ENCODE measurements at regions not wholly inside any gene's neighbourhood (a gene's known extent, or its start where the extent isn't known, plus 50 kb on each side); places are given as distances from the start of the nearest gene placed in this dataset.

DNA sequence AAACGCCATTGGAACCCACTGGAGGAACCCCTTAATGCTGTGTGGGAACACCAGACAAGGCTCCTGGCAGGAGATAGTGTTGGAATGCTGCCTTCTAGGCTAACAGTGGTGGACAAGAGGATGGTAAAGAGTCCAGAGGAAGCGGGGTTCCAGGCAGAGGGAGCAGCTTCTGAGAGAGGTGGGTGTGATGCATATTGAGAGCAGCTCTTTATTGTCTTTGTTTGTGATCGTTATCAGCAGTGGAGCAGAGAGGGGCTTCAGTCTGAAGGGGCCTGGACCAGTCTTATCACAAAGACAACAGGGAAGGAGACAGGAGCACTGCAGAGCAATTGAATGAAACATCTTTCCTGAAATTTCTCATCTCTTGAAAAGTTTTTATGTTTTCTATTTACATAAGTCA, 106.8 kb upstream of the PLET1 start:
- TF ChIP-seq, protein P1, sequence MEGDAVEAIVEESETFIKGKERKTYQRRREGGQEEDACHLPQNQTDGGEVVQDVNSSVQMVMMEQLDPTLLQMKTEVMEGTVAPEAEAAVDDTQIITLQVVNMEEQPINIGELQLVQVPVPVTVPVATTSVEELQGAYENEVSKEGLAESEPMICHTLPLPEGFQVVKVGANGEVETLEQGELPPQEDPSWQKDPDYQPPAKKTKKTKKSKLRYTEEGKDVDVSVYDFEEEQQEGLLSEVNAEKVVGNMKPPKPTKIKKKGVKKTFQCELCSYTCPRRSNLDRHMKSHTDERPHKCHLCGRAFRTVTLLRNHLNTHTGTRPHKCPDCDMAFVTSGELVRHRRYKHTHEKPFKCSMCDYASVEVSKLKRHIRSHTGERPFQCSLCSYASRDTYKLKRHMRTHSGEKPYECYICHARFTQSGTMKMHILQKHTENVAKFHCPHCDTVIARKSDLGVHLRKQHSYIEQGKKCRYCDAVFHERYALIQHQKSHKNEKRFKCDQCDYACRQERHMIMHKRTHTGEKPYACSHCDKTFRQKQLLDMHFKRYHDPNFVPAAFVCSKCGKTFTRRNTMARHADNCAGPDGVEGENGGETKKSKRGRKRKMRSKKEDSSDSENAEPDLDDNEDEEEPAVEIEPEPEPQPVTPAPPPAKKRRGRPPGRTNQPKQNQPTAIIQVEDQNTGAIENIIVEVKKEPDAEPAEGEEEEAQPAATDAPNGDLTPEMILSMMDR (IDR thresholded peaks at IDR 0.05) = no peak
- TF ChIP-seq POLR2A (IDR thresholded peaks at IDR 0.05) (no peak), POLR2AphosphoS5 (IDR thresholded peaks at IDR 0.05; ENCODE audit: insufficient read depth in 1 of 2, low read depth in 1 of 2) (no peak)

Measured in vagina (tissue), 2 donors.